ENCODE measurements at regions not wholly inside any gene's neighbourhood (a gene's known extent, or its start where the extent isn't known, plus 50 kb on each side); places are given as distances from the start of the nearest gene placed in this dataset.

DNA sequence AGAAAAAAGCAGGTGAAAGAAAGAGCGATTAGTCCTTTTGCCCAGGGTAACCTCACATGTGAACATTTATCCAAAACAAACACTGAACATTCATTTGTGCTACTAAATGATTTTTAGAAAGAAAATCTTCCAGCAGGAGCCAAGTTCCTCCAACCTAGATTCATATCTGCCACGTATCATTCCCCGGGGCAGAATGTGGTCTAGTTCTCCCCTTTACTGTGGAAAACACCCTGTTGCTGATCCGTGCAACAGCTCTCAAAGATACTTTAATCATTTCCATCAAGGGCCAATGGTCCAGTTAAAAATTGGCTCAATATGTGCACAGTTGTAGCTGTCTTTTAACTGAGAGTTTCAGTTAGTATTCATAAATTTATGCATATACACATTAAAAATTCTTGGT lies 479.1 kb downstream of the ATP23 start:
- no peak for TF ChIP-seq TAF1 (IDR thresholded peaks at IDR 0.05; ENCODE audit: low read depth, low read length)
- no peak for TF ChIP-seq POLR2AphosphoS5 (IDR thresholded peaks at IDR 0.05; ENCODE audit: low read depth, low read length)
- no peak for TF ChIP-seq SPI1 (IDR thresholded peaks at IDR 0.05; ENCODE audit: low read depth, low read length)
